ENCODE measurements at regions not wholly inside any gene's neighbourhood (a gene's known extent, or its start where the extent isn't known, plus 50 kb on each side); places are given as distances from the start of the nearest gene placed in this dataset.

DNA sequence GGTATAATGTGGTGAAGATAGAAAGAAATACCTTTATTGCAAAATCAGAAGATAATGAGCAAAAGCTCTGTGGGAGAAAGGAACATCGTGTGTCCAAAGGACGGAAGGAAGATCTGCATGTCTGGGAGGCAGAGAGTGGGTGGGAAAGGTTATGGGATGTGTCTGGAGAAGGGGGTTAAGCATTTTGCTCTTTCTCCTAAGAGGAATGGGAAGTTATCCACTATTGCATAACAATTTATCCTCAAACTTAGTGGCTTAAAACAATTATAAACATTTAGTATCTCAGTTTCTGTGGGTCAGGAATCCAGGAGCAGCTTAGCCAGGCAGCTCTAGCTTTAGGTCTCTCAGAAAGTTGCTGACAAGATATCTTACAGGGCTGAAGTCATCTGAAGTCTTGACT, 229.1 kb upstream of the CITED2 start:
- Histone ChIP-seq H4K20me1 (ENCODE audit: low read depth, low read length) (no peaks in the 10 kb centered on the region), H3K79me2 (ENCODE audit: insufficient read depth, low read length) (no peaks in the 10 kb centered on the region), H3K4me3 (ENCODE audit: insufficient read depth, low read length, poor library complexity, severe bottlenecking) (no peak overlapping the region), H3K9me3 (ENCODE audit: insufficient read depth, low read length) (no peaks in the 10 kb centered on the region), H3K4me2 (ENCODE audit: low read depth, low read length, poor library complexity, severe bottlenecking) (no peak overlapping the region), H3F3A (ENCODE audit: insufficient read depth) (no peaks in the 10 kb centered on the region), H3K9me2 (replicated peaks; ENCODE audit: insufficient read depth, low read length) (no peaks in the 10 kb centered on the region), H3K9ac (ENCODE audit: low read length) (no peak overlapping the region), H3K27me3 (ENCODE audit: low read length) (no peaks in the 10 kb centered on the region), H2AFZ (ENCODE audit: low read depth, low read length, severe bottlenecking) (no peak overlapping the region), H3K36me3 (ENCODE audit: low read length) (no peaks in the 10 kb centered on the region), H3K27ac (ENCODE audit: low read depth, low read length) (no peak overlapping the region)
- TF ChIP-seq EZH2phosphoT487 (conservative IDR thresholded peaks at IDR 0.05; ENCODE audit: low read length): no peak
- TF ChIP-seq, protein P1, sequence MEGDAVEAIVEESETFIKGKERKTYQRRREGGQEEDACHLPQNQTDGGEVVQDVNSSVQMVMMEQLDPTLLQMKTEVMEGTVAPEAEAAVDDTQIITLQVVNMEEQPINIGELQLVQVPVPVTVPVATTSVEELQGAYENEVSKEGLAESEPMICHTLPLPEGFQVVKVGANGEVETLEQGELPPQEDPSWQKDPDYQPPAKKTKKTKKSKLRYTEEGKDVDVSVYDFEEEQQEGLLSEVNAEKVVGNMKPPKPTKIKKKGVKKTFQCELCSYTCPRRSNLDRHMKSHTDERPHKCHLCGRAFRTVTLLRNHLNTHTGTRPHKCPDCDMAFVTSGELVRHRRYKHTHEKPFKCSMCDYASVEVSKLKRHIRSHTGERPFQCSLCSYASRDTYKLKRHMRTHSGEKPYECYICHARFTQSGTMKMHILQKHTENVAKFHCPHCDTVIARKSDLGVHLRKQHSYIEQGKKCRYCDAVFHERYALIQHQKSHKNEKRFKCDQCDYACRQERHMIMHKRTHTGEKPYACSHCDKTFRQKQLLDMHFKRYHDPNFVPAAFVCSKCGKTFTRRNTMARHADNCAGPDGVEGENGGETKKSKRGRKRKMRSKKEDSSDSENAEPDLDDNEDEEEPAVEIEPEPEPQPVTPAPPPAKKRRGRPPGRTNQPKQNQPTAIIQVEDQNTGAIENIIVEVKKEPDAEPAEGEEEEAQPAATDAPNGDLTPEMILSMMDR (IDR thresholded peaks at IDR 0.05; ENCODE audit: insufficient read depth, low read length, poor library complexity, severe bottlenecking): no peak

DNA sequence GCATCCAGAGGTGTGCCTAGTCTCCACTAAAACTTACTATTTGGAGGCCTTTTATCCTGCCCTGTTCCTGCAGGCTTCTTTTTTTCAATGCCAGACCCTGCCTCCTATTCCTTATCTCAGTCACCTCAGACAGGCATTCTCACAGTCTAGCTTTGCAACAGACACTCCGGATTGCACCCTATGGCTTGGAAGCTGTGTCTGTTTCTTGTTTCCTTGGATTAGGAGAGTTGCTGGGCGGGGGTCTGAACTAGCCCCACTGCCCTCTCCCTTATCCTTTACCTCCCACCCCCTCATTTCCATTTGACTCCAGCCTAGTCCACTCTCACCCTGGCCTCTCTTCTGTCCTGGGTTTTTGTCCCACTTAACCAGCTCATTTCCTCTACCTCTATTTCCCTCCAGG, 228.1 kb upstream of the CITED2 start:
- no peaks in the 10 kb centered on the region for H3K36me3 ChIP-seq (ENCODE audit: low read length)
- H3F3A ChIP-seq (ENCODE audit: insufficient read depth): no peaks in the 10 kb centered on the region
- H3K27ac ChIP-seq (ENCODE audit: low read depth, low read length): no peak overlapping the region
- no peaks in the 10 kb centered on the region for H4K20me1 ChIP-seq (ENCODE audit: low read depth, low read length)
- no peak overlapping the region for H3K4me2 ChIP-seq (ENCODE audit: low read depth, low read length, poor library complexity, severe bottlenecking)
- no peaks in the 10 kb centered on the region for H3K9me3 ChIP-seq (ENCODE audit: insufficient read depth, low read length)
- H3K9ac ChIP-seq (ENCODE audit: low read length): no peak overlapping the region
- no peaks in the 10 kb centered on the region for H3K9me2 ChIP-seq (replicated peaks; ENCODE audit: insufficient read depth, low read length)
- H3K4me3 ChIP-seq (ENCODE audit: insufficient read depth, low read length, poor library complexity, severe bottlenecking): no peak overlapping the region
- TF ChIP-seq EZH2phosphoT487 (conservative IDR thresholded peaks at IDR 0.05; ENCODE audit: low read length): no peak
- TF ChIP-seq, protein P1 (IDR thresholded peaks at IDR 0.05; ENCODE audit: insufficient read depth, low read length, poor library complexity, severe bottlenecking): no peak
- no peaks in the 10 kb centered on the region for H3K27me3 ChIP-seq (ENCODE audit: low read length)
- no peaks in the 10 kb centered on the region for H3K79me2 ChIP-seq (ENCODE audit: insufficient read depth, low read length)
- H2AFZ ChIP-seq (ENCODE audit: low read depth, low read length, severe bottlenecking): no peak overlapping the region

DNA sequence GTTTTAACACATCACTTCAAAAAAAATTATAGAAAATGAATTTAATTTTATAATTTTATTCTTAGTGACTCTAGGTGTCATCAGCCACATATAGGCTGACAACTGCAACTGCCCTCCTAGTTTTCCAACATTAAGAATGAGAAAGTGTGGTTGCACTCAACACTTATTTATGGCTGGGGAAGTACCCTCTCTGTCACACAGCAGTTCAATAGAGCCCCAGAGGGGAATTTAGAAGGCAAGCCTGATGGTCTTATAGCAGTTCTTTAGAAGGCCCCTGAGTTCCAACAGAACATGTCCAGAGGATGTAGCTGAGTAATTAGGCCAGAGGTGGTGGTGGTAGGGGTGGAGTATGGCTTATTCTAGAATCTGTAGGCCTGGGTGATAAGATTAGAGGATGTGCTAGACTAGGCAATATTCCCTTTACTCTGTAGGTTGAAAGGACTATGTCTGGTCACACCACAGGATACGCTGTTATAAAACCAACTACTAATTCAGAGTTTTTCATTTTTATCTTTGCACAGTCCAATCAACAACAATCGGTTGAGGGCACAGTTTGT, 226.5 kb upstream of the CITED2 start:
- H3K9ac ChIP-seq (ENCODE audit: low read length): no peak overlapping the region
- H2AFZ ChIP-seq (ENCODE audit: low read depth, low read length, severe bottlenecking): no peak overlapping the region
- no peaks in the 10 kb centered on the region for H3K36me3 ChIP-seq (ENCODE audit: low read length)
- no peaks in the 10 kb centered on the region for H4K20me1 ChIP-seq (ENCODE audit: low read depth, low read length)
- TF ChIP-seq, protein P1 (IDR thresholded peaks at IDR 0.05; ENCODE audit: insufficient read depth, low read length, poor library complexity, severe bottlenecking): no peak
- no peak for TF ChIP-seq EZH2phosphoT487 (conservative IDR thresholded peaks at IDR 0.05; ENCODE audit: low read length)
- H3K9me2 ChIP-seq (replicated peaks; ENCODE audit: insufficient read depth, low read length): no peaks in the 10 kb centered on the region
- H3K4me3 ChIP-seq (ENCODE audit: insufficient read depth, low read length, poor library complexity, severe bottlenecking): no peak overlapping the region
- no peaks in the 10 kb centered on the region for H3F3A ChIP-seq (ENCODE audit: insufficient read depth)
- H3K27ac ChIP-seq (ENCODE audit: low read depth, low read length): no peak overlapping the region
- H3K27me3 ChIP-seq (ENCODE audit: low read length): no peaks in the 10 kb centered on the region
- no peak overlapping the region for H3K4me2 ChIP-seq (ENCODE audit: low read depth, low read length, poor library complexity, severe bottlenecking)
- no peaks in the 10 kb centered on the region for H3K9me3 ChIP-seq (ENCODE audit: insufficient read depth, low read length)
- H3K79me2 ChIP-seq (ENCODE audit: insufficient read depth, low read length): no peaks in the 10 kb centered on the region
